CD4-positive, alpha-beta T cell (primary cell): ENCODE measurements at regions not wholly inside any gene's neighbourhood (a gene's known extent, or its start where the extent isn't known, plus 50 kb on each side); places are given as distances from the start of the nearest gene placed in this dataset.

Source experiments
- ATAC-seq: fragments of 200-7000 bp; cut with Tn5 transposase; one replicate; pipeline ENCODE4 v1.10.0; 2022; ENCODE audit warnings: mild to moderate bottlenecking; ENCODE audit not compliant: poor library complexity
- CTCF ChIA-PET: fragments of 350-600 bp; sonication (Branson Sonifier 250); formaldehyde crosslinking; loops from one replicate; lab custom pipeline; 2021; ENCODE audit warnings: antibody characterized with exemption, inconsistent platforms; lab: Charles Lee
- POLR2A ChIA-PET: fragments of 350-600 bp; sonication (Branson Sonifier 250); formaldehyde crosslinking; loops from one replicate; lab custom pipeline; 2021; ENCODE audit warnings: antibody characterized with exemption, inconsistent platforms; lab: Charles Lee
- DNase-seq, 14 experiments: peaks; one replicate each; pipeline ENCODE4 v3.0.0-alpha.2; 2013 to 2020; ENCODE audit warnings: mixed read lengths in 2 of 14
- H3K27ac ChIP-seq, 2 donors: one replicate each; pipeline versions ENCODE4 v1.5.1 to v1.7.0; 2013; ENCODE audit warnings: low read length in 2 of 2, low read depth in 1 of 2, mild to moderate bottlenecking in 1 of 2
- H3K27me3 ChIP-seq, 2 experiments: 1 replicate in 1 of 2; 2 replicates in 1 of 2; pipeline versions ENCODE4 v1.6.1 to v1.7.0; 2013; ENCODE audit warnings: low read length in 2 of 2, control low read depth in 1 of 2, mild to moderate bottlenecking in 1 of 2, moderate library complexity in 1 of 2; ENCODE audit not compliant: insufficient read depth in 2 of 2, control insufficient read depth in 1 of 2
- H3K36me3 ChIP-seq: one replicate; pipeline ENCODE4 v1.6.1; 2013; ENCODE audit warnings: low read length, control low read depth; ENCODE audit not compliant: insufficient read depth
- H3K4me1 ChIP-seq: one replicate; pipeline ENCODE4 v1.6.1; 2013; ENCODE audit warnings: low read length, control low read depth; ENCODE audit not compliant: insufficient read depth
- H3K4me3 ChIP-seq: one replicate; pipeline ENCODE4 v1.5.1; 2013; ENCODE audit warnings: mild to moderate bottlenecking, low read length, moderate library complexity
- H3K9me3 ChIP-seq, 2 experiments: 1 replicate in 1 of 2; 2 replicates in 1 of 2; pipeline versions ENCODE4 v1.6.1 to v1.7.0; 2013; ENCODE audit warnings: low read length in 2 of 2, mild to moderate bottlenecking in 2 of 2, control low read depth in 1 of 2, moderate library complexity in 1 of 2; ENCODE audit not compliant: control insufficient read depth in 1 of 2, insufficient read depth in 1 of 2
- H3K27ac Mint-ChIP-seq: one replicate; pipeline ENCODE4 v1.8.0; 2020; ENCODE audit warnings: mixed read lengths
- H3K27me3 Mint-ChIP-seq: one replicate; pipeline ENCODE4 v1.8.0; 2021; ENCODE audit warnings: mixed read lengths
- H3K36me3 Mint-ChIP-seq: one replicate; pipeline ENCODE4 v1.8.0; 2021; ENCODE audit warnings: low read depth, mixed read lengths
- H3K4me1 Mint-ChIP-seq: one replicate; pipeline ENCODE4 v1.8.0; 2021; ENCODE audit warnings: low read depth, mixed read lengths
- H3K4me3 Mint-ChIP-seq: one replicate; pipeline ENCODE4 v1.8.0; 2020; ENCODE audit warnings: mild to moderate bottlenecking, mixed read lengths
- H3K9me3 Mint-ChIP-seq: one replicate; pipeline ENCODE4 v1.8.0; 2020; ENCODE audit warnings: mixed read lengths
- CTCF ChIP-seq: fragments of 200-600 bp; IDR thresholded peaks from one replicate; pipeline ENCODE4 v1.8.0; 2022; ENCODE audit warnings: antibody characterized with exemption, mild to moderate bottlenecking
- intact Hi-C, 2 experiments: fragments of 100-400 bp; cut with DNase I in 1 of 2; cut with micrococcal nuclease in 1 of 2; formaldehyde crosslinking; loops; one replicate each; pipeline versions ENCODE4 v1.15.1 to v1.9.0; 2023 to 2025; cut with DNase I, micrococcal nuclease

GRCh38 chr19:31988256-31988655 lies 357.2 kb upstream of the ZNF507 start:
- Mint-ChIP-seq H3K36me3 (no peaks in the 10 kb centered on the region), H3K27ac (no peak overlapping the region), H3K27me3 (no peaks in the 10 kb centered on the region), H3K4me1 (no peaks in the 10 kb centered on the region), H3K9me3 (peaks cover 6% of the 10 kb centered on the region), H3K4me3 (no peak overlapping the region)
- CTCF ChIA-PET, result no interaction called here
- Histone ChIP-seq H3K4me1 (no peaks in the 10 kb centered on the region), H3K36me3 (no peaks in the 10 kb centered on the region), H3K4me3 (no peak overlapping the region), H3K27ac (no peak overlapping the region), H3K27me3 (no peaks in the 10 kb centered on the region), H3K9me3 (peaks cover 0 to 21% of the 10 kb centered on the region in 2 experiments)
- POLR2A ChIA-PET, result no interaction called here
- DNase-seq, result no peak
- ATAC-seq, result no peak
- no peak for TF ChIP-seq CTCF
- intact Hi-C loops, result no loop called here

- Mint-ChIP-seq H3K4me3 (no peak overlapping the region), H3K4me1 (no peaks in the 10 kb centered on the region)
- CTCF ChIA-PET, result no interaction called here
These were observed 353.3 kb upstream of the ZNF507 start for GRCh38 chr19:31991984-31992655.

GRCh38 chr19:31992750-31993149 lies 352.7 kb upstream of the ZNF507 start:
- intact Hi-C loops, result no loop called here

More at GRCh38 chr19:31991984-31992655, 353.3 kb upstream of the ZNF507 start:
- no peak overlapping the region for H3K4me3 ChIP-seq
- POLR2A ChIA-PET, result no interaction called here
- H3K27me3 ChIP-seq, result peaks cover 0 to 3% of the 10 kb centered on the region in 2 experiments
- H3K36me3 ChIP-seq, result no peaks in the 10 kb centered on the region
- DNase-seq, result no peak
- intact Hi-C loops, result no loop called here
- no peaks in the 10 kb centered on the region for H3K4me1 ChIP-seq
- no peak overlapping the region for H3K27ac ChIP-seq
- ATAC-seq, result no peak
- no peaks in the 10 kb centered on the region for H3K36me3 Mint-ChIP-seq
- H3K9me3 ChIP-seq, result peaks cover 0 to 6% of the 10 kb centered on the region in 2 experiments
- TF ChIP-seq CTCF, result no peak
- peaks cover 2% of the 10 kb centered on the region for H3K9me3 Mint-ChIP-seq
- H3K27ac Mint-ChIP-seq, result no peak overlapping the region
- no peaks in the 10 kb centered on the region for H3K27me3 Mint-ChIP-seq

More at GRCh38 chr19:31992750-31993149, 352.7 kb upstream of the ZNF507 start:
- Mint-ChIP-seq H3K27me3 (no peaks in the 10 kb centered on the region), H3K9me3 (peaks cover 2% of the 10 kb centered on the region), H3K4me1 (no peaks in the 10 kb centered on the region), H3K27ac (no peak overlapping the region), H3K4me3 (no peak overlapping the region), H3K36me3 (no peaks in the 10 kb centered on the region)
- Histone ChIP-seq H3K4me3 (no peak overlapping the region), H3K4me1 (no peaks in the 10 kb centered on the region), H3K36me3 (no peaks in the 10 kb centered on the region), H3K27me3 (peaks cover 0 to 3% of the 10 kb centered on the region in 2 experiments), H3K27ac (no peak overlapping the region), H3K9me3 (peaks cover 0 to 6% of the 10 kb centered on the region in 2 experiments)
- DNase-seq, result no peak
- ATAC-seq, result no peak
- POLR2A ChIA-PET, result no interaction called here
- CTCF ChIA-PET, result no interaction called here
- TF ChIP-seq CTCF, result no peak
